Sigmoid colon (tissue), 4 donors: ENCODE measurements at regions not wholly inside any gene's neighbourhood (a gene's known extent, or its start where the extent isn't known, plus 50 kb on each side); places are given as distances from the start of the nearest gene placed in this dataset.

Source experiments
- EP300 ChIP-seq, 4 donors: sonication (generic); formaldehyde crosslinking; IDR thresholded peaks; one replicate each; pipeline ENCODE4 v1.6.1; 2017; ENCODE audit warnings: antibody characterized with exemption in 4 of 4
- POLR2A ChIP-seq, 2 donors: fragments of 450-650 bp; IDR thresholded peaks; one replicate each; pipeline ENCODE4 v1.6.1; 2016; ENCODE audit warnings: antibody characterized with exemption in 2 of 2, mild to moderate bottlenecking in 2 of 2, moderate library complexity in 2 of 2
- POLR2AphosphoS5 ChIP-seq, 4 donors: sonication (generic); formaldehyde crosslinking; IDR thresholded peaks; one replicate each; pipeline ENCODE4 v1.6.1; 2017; ENCODE audit warnings: antibody characterized with exemption in 4 of 4
- TF ChIP-seq, protein P1 (sequence below), 4 experiments: fragments of 450-650 bp in 3 of 4; fragments of 200-600 bp in 1 of 4; IDR thresholded peaks; one replicate each; pipeline ENCODE4 v1.5.1; 2016 to 2019; ENCODE audit warnings: antibody characterized with exemption in 4 of 4, mild to moderate bottlenecking in 3 of 4, moderate library complexity in 2 of 4

DNA sequence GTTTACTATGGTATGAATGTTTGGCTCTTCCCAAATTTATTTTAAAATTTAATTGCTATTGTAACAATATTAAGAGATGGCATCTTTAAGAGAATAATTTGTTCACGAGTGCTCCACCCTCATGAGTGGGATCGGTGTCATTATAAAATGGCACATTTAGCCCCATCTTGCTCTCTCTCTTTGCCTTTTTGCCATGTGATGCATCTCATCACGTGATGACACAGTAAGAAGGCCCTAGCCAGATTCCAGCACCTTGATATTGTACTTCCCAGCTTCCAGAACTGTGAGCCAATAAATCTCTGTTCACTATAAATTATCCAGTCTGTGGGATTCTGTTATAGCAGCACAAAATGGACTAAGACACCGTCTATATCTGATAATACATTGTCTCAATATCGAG is 355.8 kb downstream of the AMY1C start:
- no peak for TF ChIP-seq POLR2AphosphoS5 (IDR thresholded peaks at IDR 0.05)
- TF ChIP-seq, protein P1, sequence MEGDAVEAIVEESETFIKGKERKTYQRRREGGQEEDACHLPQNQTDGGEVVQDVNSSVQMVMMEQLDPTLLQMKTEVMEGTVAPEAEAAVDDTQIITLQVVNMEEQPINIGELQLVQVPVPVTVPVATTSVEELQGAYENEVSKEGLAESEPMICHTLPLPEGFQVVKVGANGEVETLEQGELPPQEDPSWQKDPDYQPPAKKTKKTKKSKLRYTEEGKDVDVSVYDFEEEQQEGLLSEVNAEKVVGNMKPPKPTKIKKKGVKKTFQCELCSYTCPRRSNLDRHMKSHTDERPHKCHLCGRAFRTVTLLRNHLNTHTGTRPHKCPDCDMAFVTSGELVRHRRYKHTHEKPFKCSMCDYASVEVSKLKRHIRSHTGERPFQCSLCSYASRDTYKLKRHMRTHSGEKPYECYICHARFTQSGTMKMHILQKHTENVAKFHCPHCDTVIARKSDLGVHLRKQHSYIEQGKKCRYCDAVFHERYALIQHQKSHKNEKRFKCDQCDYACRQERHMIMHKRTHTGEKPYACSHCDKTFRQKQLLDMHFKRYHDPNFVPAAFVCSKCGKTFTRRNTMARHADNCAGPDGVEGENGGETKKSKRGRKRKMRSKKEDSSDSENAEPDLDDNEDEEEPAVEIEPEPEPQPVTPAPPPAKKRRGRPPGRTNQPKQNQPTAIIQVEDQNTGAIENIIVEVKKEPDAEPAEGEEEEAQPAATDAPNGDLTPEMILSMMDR (IDR thresholded peaks at IDR 0.05) = no peak
- no peak for TF ChIP-seq POLR2A (IDR thresholded peaks at IDR 0.05)
- no peak for TF ChIP-seq EP300 (IDR thresholded peaks at IDR 0.05)
